Psoas muscle (tissue), 7 donors: ENCODE measurements at regions not wholly inside any gene's neighbourhood (a gene's known extent, or its start where the extent isn't known, plus 50 kb on each side); places are given as distances from the start of the nearest gene placed in this dataset.
"Not testable (repeated sequence)": the region's sequence is repeated elsewhere in the genome, so short reads cannot be mapped to it uniquely, and the experiment has no call there.

Experiments used
- ATAC-seq, 4 donors: fragments of 200-7000 bp; cut with Tn5 transposase; one replicate each; pipeline ENCODE4 v1.9.1; 2020; ENCODE audit warnings: moderate library complexity in 3 of 4, mild to moderate bottlenecking in 2 of 4
- DNase-seq, 2 donors: peaks; one replicate each; pipeline ENCODE4 v3.0.0-alpha.2; 2020
- H3K27ac ChIP-seq: fragments of 200-600 bp; one replicate; pipeline ENCODE4 v1.8.0; 2022
- H3K27me3 ChIP-seq, 3 donors: fragments of 200-600 bp in 1 of 3; one replicate each; pipeline versions ENCODE4 v1.6.1 to v1.8.0; 2013 to 2022; ENCODE audit warnings: low read length in 2 of 3, mild to moderate bottlenecking in 2 of 3, moderate library complexity in 1 of 3; ENCODE audit not compliant: insufficient read depth in 3 of 3
- H3K36me3 ChIP-seq, 2 donors: fragments of 200-600 bp in 1 of 2; one replicate each; pipeline versions ENCODE4 v1.6.1 to v1.8.0; 2013 to 2022; ENCODE audit warnings: low read depth in 1 of 2, mild to moderate bottlenecking in 1 of 2, moderate library complexity in 1 of 2; ENCODE audit not compliant: insufficient read depth in 1 of 2
- H3K4me1 ChIP-seq: fragments of 200-600 bp; one replicate; pipeline ENCODE4 v1.8.0; 2022
- H3K4me3 ChIP-seq: fragments of 200-600 bp; one replicate; pipeline ENCODE4 v1.8.0; 2022; ENCODE audit warnings: mild to moderate bottlenecking
- H3K9me3 ChIP-seq: fragments of 200-600 bp; one replicate; pipeline ENCODE4 v1.8.0; 2022
- WGBS, 3 donors: extraction: QIAGEN DNeasy Blood & Tissue Kit; methylation state at CpG; one replicate each; pipeline versions ENCODE4 v1.1.6 to v1.1.7; 2013; 5-methylcytosine and 5-hydroxymethylcytosine counted together
- intact Hi-C, 2 donors: fragments of 100-400 bp; cut with DNase I; formaldehyde crosslinking; loops; one replicate each; pipeline versions ENCODE4 v1.11.0 to v1.14.2; 2022
- TF ChIP-seq, protein P1 (sequence below): fragments of 200-600 bp; IDR thresholded peaks from one replicate; pipeline ENCODE4 v1.8.0; 2022; ENCODE audit warnings: antibody characterized with exemption
- donor health status: healthy with polysubstance abuse.
- donor health status: DM: no; HTN: no; CAD: no; lungs with moderate emphysema.
- donor health status: Bipolar disorder and iron deficiency.
- donor health status: healthy.
- donor health status: DM: yes; HTN: yes; CAD: no.
- donor health status: DM: no; HTN: no; CAD: no.
- donor health status: DM: yes; HTN: yes; CAD: no.

DNA sequence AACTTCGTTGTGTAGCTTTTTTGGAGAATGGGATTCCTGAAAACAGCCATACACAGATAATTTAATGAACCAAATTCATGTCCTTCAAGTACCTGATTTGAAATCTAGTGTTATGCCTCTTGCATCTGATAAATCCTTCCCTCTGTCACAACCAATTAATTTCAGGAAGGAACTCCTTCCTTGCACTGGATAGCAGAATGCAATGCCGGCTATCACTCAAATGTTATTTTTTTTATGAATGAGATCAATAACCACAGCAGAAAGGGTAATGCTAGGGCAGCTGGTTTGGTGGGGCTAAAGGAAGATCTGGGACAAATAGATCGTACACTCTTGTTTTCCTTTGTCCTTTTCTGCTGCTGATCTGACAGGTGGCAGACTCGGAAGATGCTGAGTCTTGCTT, 899.5 kb upstream of the GYPC start:
- no peaks in the 10 kb centered on the region for H3K4me1 ChIP-seq
- no peaks in the 10 kb centered on the region for H3K36me3 ChIP-seq
- H3K4me3 ChIP-seq = no peak overlapping the region
- intact Hi-C loops = no loop called here
- TF ChIP-seq, protein P1, sequence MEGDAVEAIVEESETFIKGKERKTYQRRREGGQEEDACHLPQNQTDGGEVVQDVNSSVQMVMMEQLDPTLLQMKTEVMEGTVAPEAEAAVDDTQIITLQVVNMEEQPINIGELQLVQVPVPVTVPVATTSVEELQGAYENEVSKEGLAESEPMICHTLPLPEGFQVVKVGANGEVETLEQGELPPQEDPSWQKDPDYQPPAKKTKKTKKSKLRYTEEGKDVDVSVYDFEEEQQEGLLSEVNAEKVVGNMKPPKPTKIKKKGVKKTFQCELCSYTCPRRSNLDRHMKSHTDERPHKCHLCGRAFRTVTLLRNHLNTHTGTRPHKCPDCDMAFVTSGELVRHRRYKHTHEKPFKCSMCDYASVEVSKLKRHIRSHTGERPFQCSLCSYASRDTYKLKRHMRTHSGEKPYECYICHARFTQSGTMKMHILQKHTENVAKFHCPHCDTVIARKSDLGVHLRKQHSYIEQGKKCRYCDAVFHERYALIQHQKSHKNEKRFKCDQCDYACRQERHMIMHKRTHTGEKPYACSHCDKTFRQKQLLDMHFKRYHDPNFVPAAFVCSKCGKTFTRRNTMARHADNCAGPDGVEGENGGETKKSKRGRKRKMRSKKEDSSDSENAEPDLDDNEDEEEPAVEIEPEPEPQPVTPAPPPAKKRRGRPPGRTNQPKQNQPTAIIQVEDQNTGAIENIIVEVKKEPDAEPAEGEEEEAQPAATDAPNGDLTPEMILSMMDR = no peak
- H3K9me3 ChIP-seq = no peaks in the 10 kb centered on the region
- ATAC-seq = no peak
- H3K27ac ChIP-seq = no peak overlapping the region
- 75 to 79% (median 77%) methylated on average over 4 of the region's 4 CpGs for WGBS, 3 donors
- no peak for DNase-seq
- no peaks in the 10 kb centered on the region for H3K27me3 ChIP-seq

DNA sequence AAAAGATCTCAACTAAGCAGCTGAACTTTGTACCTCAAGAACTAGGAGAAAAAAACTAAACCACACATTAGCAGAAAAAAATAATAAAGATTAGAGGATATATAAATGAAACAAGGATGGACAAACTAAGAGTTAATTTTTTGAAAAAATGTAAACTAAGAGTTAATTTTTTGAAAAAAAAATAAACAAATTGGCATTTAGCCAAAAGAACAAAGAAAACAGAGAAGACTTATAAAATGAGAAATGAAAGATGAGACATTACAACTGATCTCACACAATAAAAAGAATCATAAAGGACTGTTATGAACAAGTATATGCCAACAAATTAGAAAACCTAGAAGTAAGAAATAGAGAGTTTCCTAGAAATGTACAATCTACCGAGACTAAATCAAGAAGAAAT, 859.2 kb upstream of the GYPC start:
- intact Hi-C loops = no loop called here
- Histone ChIP-seq H3K4me1 (no peaks in the 10 kb centered on the region), H3K36me3 (no peaks in the 10 kb centered on the region), H3K27me3 (no peaks in the 10 kb centered on the region), H3K9me3 (no peaks in the 10 kb centered on the region), H3K4me3 (no peak overlapping the region), H3K27ac (no peak overlapping the region)
- DNase-seq = no peak
- TF ChIP-seq, protein P1 = no peak
- 61 to 76% (median 72%) methylated on average over 1 of the region's 1 CpG for WGBS, 3 donors
- ATAC-seq = no peak

DNA sequence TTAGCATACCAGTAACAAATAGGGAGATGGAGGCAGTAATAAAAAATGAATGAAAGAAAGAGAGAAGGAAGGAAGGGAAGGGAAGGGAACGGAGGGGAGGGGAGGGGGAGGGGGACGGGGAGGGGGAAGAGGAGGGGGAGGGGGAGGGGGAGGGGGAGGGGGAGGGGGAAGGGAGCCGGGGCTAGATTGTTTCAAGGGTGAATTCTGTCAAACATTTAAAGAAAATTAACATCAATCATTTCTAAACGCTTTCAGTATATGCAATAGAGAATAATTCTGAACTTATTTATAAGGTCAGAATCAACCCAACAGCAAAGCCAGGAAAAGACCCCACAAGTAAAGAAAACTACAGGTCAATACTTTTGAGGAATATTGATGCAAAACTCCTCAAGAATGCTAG, 858.8 kb upstream of the GYPC start:
- ATAC-seq (no peak), DNase-seq (no peak)
- H3K4me3 ChIP-seq = no peak overlapping the region
- H3K36me3 ChIP-seq = no peaks in the 10 kb centered on the region
- no peaks in the 10 kb centered on the region for H3K4me1 ChIP-seq
- H3K9me3 ChIP-seq = no peaks in the 10 kb centered on the region
- intact Hi-C loops = no loop called here
- WGBS, 3 donors = 77 to 85% (median 83%) methylated on average over 2 to 3 of the region's 4 CpGs
- TF ChIP-seq, protein P1 = no peak
- H3K27ac ChIP-seq = no peak overlapping the region
- H3K27me3 ChIP-seq = no peaks in the 10 kb centered on the region

DNA sequence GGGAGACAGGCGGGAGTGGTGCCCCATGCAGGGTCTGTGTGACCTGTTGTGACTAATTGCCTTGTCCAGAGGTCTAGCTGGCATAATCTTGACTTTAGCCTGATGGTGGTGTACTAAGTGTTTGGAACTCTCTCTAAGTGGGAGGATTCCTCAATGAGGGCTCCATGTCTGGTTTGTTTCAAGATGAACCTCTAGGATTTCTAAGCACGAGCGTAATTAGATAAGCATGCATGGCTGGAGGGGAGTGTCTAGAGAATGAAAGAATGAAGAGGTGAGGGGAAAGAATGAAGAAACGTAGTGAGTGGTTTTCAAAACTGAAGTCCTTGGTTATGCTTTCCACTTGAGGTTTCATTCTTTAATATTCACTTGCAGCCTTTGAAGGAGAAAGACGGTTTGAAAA, 833.2 kb upstream of the GYPC start:
- TF ChIP-seq, protein P1 = no peak
- WGBS, 3 donors = 85 to 91% (median 89%) methylated on average over 5 of the region's 5 CpGs
- Histone ChIP-seq H3K9me3 (no peaks in the 10 kb centered on the region), H3K4me3 (no peak overlapping the region), H3K27ac (no peak overlapping the region), H3K27me3 (no peaks in the 10 kb centered on the region), H3K4me1 (no peaks in the 10 kb centered on the region), H3K36me3 (no peaks in the 10 kb centered on the region)
- ATAC-seq = no peak
- no peak for DNase-seq
- intact Hi-C loops = no loop called here

DNA sequence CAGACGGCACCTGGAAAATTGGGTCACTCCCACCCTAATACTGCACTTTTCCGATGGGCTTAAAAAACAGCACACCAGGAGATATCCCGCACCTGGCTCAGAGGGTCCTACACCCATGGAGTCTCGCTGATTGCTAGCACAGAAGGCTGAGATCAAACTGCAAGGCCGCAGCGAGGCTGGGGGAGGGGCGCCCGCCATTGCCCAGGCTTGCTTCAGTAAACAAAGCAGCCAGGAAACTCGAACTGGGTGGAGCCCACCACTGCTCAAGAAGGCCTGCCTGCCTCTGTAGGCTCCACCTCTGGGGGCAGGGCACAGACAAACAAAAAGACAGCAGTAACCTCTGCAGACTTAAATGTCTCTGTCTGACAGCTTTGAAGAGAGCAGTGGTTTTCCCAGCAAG, 830.2 kb upstream of the GYPC start:
- H3K4me3 ChIP-seq, ATAC-seq, H3K9me3 ChIP-seq, H3K36me3 ChIP-seq, DNase-seq, H3K27me3 ChIP-seq, intact Hi-C loops, H3K4me1 ChIP-seq, H3K27ac ChIP-seq: not testable (repeated sequence)
- 82 to 85% (median 83%) methylated on average over 9 of the region's 9 CpGs for WGBS, 3 donors
